ENCODE measurements at regions not wholly inside any gene's neighbourhood (a gene's known extent, or its start where the extent isn't known, plus 50 kb on each side); places are given as distances from the start of the nearest gene placed in this dataset.

DNA sequence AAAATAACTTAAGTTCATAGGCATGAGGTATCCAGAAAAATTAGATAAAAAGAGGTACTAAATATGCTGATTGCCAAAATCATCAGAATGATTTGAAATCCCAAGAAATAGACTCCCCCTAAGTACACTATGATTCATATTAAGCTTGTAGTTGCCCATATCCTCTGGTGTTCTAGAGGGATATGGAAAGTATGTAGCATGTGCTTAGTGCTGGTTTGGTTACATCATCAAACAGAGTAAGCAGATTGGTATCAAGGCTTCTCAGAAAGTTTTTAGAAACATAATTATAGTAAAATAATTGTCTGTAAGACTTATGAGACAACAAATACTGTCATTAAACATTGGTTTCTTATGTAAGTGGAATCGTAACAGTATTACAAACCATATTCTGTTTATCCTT lies 166.4 kb downstream of the FAXC start:
- no peak overlapping the region for H3K9ac ChIP-seq (ENCODE audit: low read length)
- 0 out of 2 replicates have a peak, but pooled peaks cover 2% of the 10 kb centered on the region for H3K9me3 ChIP-seq (ENCODE audit: low read length)
- no peaks in the 10 kb centered on the region for H3K9me2 ChIP-seq (ENCODE audit: low read depth, low read length)
- no peaks in the 10 kb centered on the region for H3F3A ChIP-seq (ENCODE audit: insufficient read depth, low read length)
- no peaks in the 10 kb centered on the region for H3K4me1 ChIP-seq (ENCODE audit: insufficient read depth, low read length, severe bottlenecking)
- no peak overlapping the region for H2AFZ ChIP-seq (ENCODE audit: low read length)
- TF ChIP-seq CTCF (IDR thresholded peaks at IDR 0.05; ENCODE audit: low read length) (no peak), EZH2 (IDR thresholded peaks at IDR 0.05; ENCODE audit: borderline replicate concordance, low read length) (no peak)
- H3K79me2 ChIP-seq (ENCODE audit: insufficient read depth, low read length), result no peaks in the 10 kb centered on the region
- H3K4me2 ChIP-seq (ENCODE audit: low read length), result no peak overlapping the region
- H4K20me1 ChIP-seq (ENCODE audit: insufficient read depth, low read length), result no peaks in the 10 kb centered on the region
- no peaks in the 10 kb centered on the region for H3K36me3 ChIP-seq (ENCODE audit: insufficient read depth, low read length)
- no peak overlapping the region for H3K4me3 ChIP-seq (ENCODE audit: low read depth, low read length, poor library complexity, severe bottlenecking)
- H3K27me3 ChIP-seq (ENCODE audit: insufficient read depth, low read length), result no peaks in the 10 kb centered on the region
- H3K27ac ChIP-seq (ENCODE audit: low read depth, low read length, poor library complexity, severe bottlenecking), result no peak overlapping the region

DNA sequence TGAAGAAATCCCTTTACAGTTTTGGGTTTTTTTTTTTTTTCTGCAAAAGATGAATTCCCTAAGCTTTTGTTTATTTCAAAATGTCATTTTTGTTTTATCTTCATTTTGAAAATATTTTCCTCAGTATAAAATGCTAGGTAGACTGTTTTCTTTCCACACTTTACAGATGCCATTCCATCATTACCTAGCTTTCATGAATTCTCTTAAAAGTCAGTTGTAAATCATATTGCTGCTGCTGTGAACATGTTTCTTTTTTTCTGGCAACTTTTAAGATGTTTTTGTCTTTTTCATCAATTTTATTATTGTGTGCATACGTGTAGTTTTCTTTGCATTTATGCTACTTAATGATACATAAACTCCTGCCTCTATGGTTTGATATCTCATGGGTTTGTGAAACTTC lies 168.3 kb downstream of the FAXC start:
- no peak overlapping the region for H3K9ac ChIP-seq (ENCODE audit: low read length)
- H4K20me1 ChIP-seq (ENCODE audit: insufficient read depth, low read length), result no peaks in the 10 kb centered on the region
- no peak overlapping the region for H3K4me2 ChIP-seq (ENCODE audit: low read length)
- H3K27ac ChIP-seq (ENCODE audit: low read depth, low read length, poor library complexity, severe bottlenecking), result no peak overlapping the region
- 0 out of 2 replicates have a peak, but pooled peaks cover 2% of the 10 kb centered on the region for H3K9me3 ChIP-seq (ENCODE audit: low read length)
- no peaks in the 10 kb centered on the region for H3K27me3 ChIP-seq (ENCODE audit: insufficient read depth, low read length)
- no peaks in the 10 kb centered on the region for H3K79me2 ChIP-seq (ENCODE audit: insufficient read depth, low read length)
- no peaks in the 10 kb centered on the region for H3K9me2 ChIP-seq (ENCODE audit: low read depth, low read length)
- H2AFZ ChIP-seq (ENCODE audit: low read length), result no peak overlapping the region
- no peak for TF ChIP-seq CTCF (IDR thresholded peaks at IDR 0.05; ENCODE audit: low read length)
- TF ChIP-seq EZH2 (IDR thresholded peaks at IDR 0.05; ENCODE audit: borderline replicate concordance, low read length), result no peak
- H3F3A ChIP-seq (ENCODE audit: insufficient read depth, low read length), result no peaks in the 10 kb centered on the region
- no peak overlapping the region for H3K4me3 ChIP-seq (ENCODE audit: low read depth, low read length, poor library complexity, severe bottlenecking)
- H3K36me3 ChIP-seq (ENCODE audit: insufficient read depth, low read length), result no peaks in the 10 kb centered on the region
- no peaks in the 10 kb centered on the region for H3K4me1 ChIP-seq (ENCODE audit: insufficient read depth, low read length, severe bottlenecking)

- Histone ChIP-seq H4K20me1 (ENCODE audit: insufficient read depth, low read length) (no peaks in the 10 kb centered on the region), H3K36me3 (ENCODE audit: insufficient read depth, low read length) (no peaks in the 10 kb centered on the region), H3F3A (ENCODE audit: insufficient read depth, low read length) (no peaks in the 10 kb centered on the region), H3K4me1 (ENCODE audit: insufficient read depth, low read length, severe bottlenecking) (no peaks in the 10 kb centered on the region), H3K27ac (ENCODE audit: low read depth, low read length, poor library complexity, severe bottlenecking) (no peak overlapping the region), H3K9ac (ENCODE audit: low read length) (no peak overlapping the region), H2AFZ (ENCODE audit: low read length) (no peak overlapping the region), H3K9me3 (ENCODE audit: low read length) (0 out of 2 replicates have a peak, but pooled peaks cover 2% of the 10 kb centered on the region), H3K79me2 (ENCODE audit: insufficient read depth, low read length) (no peaks in the 10 kb centered on the region), H3K27me3 (ENCODE audit: insufficient read depth, low read length) (0 out of 2 replicates have a peak, but pooled peaks cover 3% of the 10 kb centered on the region), H3K4me2 (ENCODE audit: low read length) (no peak overlapping the region), H3K9me2 (ENCODE audit: low read depth, low read length) (no peaks in the 10 kb centered on the region), H3K4me3 (ENCODE audit: low read depth, low read length, poor library complexity, severe bottlenecking) (no peak overlapping the region)
- no peak for TF ChIP-seq CTCF (IDR thresholded peaks at IDR 0.05; ENCODE audit: low read length)
- no peak for TF ChIP-seq EZH2 (IDR thresholded peaks at IDR 0.05; ENCODE audit: borderline replicate concordance, low read length)
These were observed 171.3 kb downstream of the FAXC start for GRCh38 chr6:99178168-99178567.

Measured in OCI-LY1 (cell line).